Forelimb muscle (tissue), 1 donor: ENCODE measurements at regions not wholly inside any gene's neighbourhood (a gene's known extent, or its start where the extent isn't known, plus 50 kb on each side); places are given as distances from the start of the nearest gene placed in this dataset.

ENCODE experiments used
- DNase-seq: peaks from one replicate; pipeline ENCODE4 v3.0.0-alpha.2; 2013; ENCODE audit warnings: low read depth

DNA sequence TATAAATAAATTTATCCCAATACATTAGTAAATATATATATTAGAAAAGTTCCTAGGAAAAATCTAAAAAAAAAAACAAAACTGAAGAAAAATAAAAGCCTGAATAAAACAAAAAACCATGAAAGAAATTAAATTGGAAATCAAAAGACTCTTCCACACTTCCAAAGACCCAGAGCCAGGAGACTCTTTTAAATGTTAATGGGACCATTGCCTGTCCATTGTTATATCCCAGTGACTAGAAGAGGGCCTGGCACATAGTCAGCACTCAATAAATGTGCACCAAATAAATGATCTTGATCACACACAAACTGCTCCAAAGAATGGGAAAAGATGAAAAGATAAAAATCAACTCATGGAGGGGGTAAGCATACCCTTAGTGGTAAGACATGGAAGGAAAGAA, 51.3 kb upstream of the CLDN18 start:
- no peak for DNase-seq
